ENCODE measurements at regions not wholly inside any gene's neighbourhood (a gene's known extent, or its start where the extent isn't known, plus 50 kb on each side); places are given as distances from the start of the nearest gene placed in this dataset.
A peak's percentile ranks its signal among the peaks of the same experiment; 100 is the strongest.
"Not testable (repeated sequence)": the region's sequence is repeated elsewhere in the genome, so short reads cannot be mapped to it uniquely, and the experiment has no call there.

DNA sequence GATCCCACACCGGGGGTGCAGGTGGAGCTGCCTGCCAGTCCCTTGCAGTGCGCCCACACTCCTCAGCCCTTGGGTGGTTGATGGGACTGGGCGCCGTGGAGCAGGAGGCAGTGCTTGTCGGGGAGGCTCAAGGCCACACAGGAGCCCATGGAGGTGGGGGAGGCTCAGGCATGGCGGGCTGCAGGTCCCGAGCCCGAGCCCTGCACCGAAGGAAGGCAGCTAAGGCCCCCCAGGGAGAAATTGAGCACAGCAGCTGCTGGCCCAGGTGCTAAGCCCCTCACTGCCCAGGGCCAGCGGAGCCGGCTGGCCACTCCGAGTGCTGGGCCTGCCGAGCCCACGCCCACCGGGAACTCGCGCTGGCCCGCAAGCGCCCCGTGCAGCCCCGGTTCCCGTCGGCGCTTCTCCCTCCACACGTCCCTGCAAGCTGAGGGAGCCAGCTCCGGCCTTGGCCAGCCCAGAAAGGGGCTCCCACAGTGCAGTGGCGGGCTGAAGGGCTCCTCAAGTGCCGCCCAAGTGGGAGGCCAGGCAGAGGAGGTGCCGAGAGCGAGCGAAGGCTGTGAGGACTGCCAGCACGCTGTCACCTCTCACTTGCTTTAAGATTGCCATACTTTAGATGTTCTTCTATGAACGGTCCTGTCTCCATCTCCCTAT is 337.1 kb downstream of the FAT4 start:
- H3K36me3 ChIP-seq (ENCODE audit: control insufficient read depth, insufficient read depth, low read length, severe bottlenecking); H3K9me3 ChIP-seq (ENCODE audit: control insufficient read depth, low read length); H3K9ac ChIP-seq (ENCODE audit: low read length); H3K4me1 ChIP-seq (ENCODE audit: control insufficient read depth, insufficient read depth, low read length); H3K27me3 ChIP-seq (replicated peaks; ENCODE audit: control insufficient read depth, insufficient read depth, low read length); H3K4me3 ChIP-seq (ENCODE audit: low read length); DNase-seq (ENCODE audit: low read depth): not testable (repeated sequence)

DNA sequence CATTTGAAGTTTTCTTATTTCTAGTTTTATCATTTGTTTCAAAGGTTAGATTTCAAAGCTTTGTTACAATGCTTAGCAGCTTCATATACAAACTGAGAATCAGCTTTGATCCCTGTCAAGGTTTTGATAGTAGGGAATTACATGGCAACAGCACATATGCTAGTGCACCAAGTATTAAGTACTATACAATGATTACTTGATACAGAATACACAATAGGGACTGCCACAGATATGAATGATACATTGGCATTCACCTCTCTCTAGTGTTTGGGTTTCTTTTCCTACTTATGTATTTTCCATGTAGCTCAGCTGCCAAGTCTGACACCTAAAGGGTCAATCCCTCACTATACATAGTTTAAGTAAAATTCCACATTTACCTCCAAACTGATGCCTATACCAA is 344.0 kb downstream of the FAT4 start:
- H3K9me3 ChIP-seq (ENCODE audit: control insufficient read depth, low read length): no peaks in the 10 kb centered on the region
- DNase-seq (ENCODE audit: low read depth): no peak
- H3K4me1 ChIP-seq (ENCODE audit: control insufficient read depth, insufficient read depth, low read length): no peaks in the 10 kb centered on the region
- H3K9ac ChIP-seq (ENCODE audit: low read length): no peak overlapping the region
- no peak overlapping the region for H3K4me3 ChIP-seq (ENCODE audit: low read length)
- no peaks in the 10 kb centered on the region for H3K27me3 ChIP-seq (replicated peaks; ENCODE audit: control insufficient read depth, insufficient read depth, low read length)
- H3K36me3 ChIP-seq (ENCODE audit: control insufficient read depth, insufficient read depth, low read length, severe bottlenecking): no peaks in the 10 kb centered on the region

DNA sequence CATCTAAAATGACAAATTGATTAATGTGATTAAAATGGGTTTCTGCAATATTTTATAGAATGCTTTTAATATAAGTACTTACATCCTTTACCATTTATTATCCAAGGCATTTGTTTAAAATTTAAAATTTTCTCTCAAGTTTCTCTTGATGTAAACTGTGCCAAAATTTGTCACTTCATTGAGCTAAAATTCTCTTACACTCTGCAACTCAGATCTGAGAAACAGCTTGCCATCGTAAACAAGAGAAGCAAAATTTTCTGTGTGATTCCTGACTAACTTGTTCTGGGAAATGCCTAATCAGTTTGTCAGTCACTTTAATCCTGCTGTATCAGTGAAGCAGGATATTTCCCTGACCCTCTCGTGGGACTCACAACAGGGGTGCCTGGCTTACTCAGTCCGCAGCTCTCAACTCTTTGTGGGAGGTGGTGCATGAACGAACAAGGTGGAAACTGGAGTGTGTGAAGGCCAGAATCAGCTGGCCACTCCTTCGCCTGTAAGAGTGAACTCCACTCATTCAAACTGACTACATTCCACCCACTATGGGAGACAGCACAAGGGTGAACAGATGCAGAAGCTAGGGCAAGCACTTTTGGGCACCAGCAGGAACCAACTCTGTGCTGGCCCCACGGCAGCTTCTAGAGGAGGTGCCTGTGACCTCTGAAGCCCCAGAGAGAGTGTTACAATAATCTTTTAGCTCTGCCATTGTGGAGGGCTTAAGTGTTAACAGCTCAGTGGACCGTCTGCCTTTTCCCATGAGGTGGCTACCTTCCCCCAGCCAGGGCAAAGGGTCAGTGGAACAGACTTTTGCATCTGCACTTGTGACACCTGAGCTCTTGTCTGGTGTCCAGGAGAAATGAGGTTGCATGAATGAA is 349.4 kb downstream of the FAT4 start:
- Histone ChIP-seq H3K4me1 (ENCODE audit: control insufficient read depth, insufficient read depth, low read length) (no peaks in the 10 kb centered on the region), H3K27me3 (replicated peaks; ENCODE audit: control insufficient read depth, insufficient read depth, low read length) (no peaks in the 10 kb centered on the region), H3K9me3 (ENCODE audit: control insufficient read depth, low read length) (no peaks in the 10 kb centered on the region), H3K36me3 (ENCODE audit: control insufficient read depth, insufficient read depth, low read length, severe bottlenecking) (no peaks in the 10 kb centered on the region), H3K4me3 (ENCODE audit: low read length) (no peak overlapping the region), H3K9ac (ENCODE audit: low read length) (no peak overlapping the region)
- no peak for DNase-seq (ENCODE audit: low read depth)

DNA sequence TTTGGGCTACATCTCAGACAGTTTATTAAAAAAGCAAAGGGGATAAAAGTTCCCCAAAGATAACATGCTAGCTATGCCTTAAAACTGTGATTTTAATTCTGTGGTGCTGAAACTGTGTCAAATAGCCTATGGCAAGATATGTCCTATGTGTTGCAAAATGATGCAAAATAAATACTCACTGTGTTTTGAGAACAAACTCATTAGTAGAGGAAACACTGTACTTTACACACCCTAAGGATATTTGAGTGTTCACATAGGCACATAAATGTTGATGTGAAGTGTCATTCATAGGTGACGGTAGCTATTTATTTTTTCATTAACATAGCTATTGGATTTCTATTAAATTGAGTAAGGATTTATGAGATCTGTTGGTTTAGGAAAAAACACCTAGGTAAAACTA is 351.9 kb downstream of the FAT4 start:
- Histone ChIP-seq H3K36me3 (ENCODE audit: control insufficient read depth, insufficient read depth, low read length, severe bottlenecking) (no peaks in the 10 kb centered on the region), H3K27me3 (replicated peaks; ENCODE audit: control insufficient read depth, insufficient read depth, low read length) (no peaks in the 10 kb centered on the region), H3K9ac (ENCODE audit: low read length) (no peak overlapping the region), H3K4me1 (ENCODE audit: control insufficient read depth, insufficient read depth, low read length) (no peaks in the 10 kb centered on the region), H3K9me3 (ENCODE audit: control insufficient read depth, low read length) (no peaks in the 10 kb centered on the region), H3K4me3 (ENCODE audit: low read length) (no peak overlapping the region)
- peak; percentile 15 for DNase-seq (ENCODE audit: low read depth)

DNA sequence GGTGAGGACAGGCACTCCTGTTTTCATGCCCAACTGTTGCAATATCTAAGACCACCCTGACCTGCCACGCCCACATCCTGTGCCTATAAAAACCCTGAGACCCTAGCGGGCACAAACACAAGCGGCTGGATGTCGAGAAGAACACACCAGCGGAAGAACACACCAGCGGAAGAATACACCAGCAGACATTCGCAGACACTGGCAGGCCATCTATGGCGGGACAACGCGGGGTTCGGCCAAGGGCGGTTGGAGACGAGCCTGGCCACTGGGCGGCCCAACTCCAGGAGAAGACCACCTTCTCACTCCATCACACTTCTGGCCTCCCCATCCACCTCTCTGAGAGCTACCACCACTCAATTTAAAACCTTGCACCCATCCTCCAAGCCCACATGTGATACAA is 361.4 kb downstream of the FAT4 start:
- Histone ChIP-seq H3K4me1 (ENCODE audit: control insufficient read depth, insufficient read depth, low read length) (no peaks in the 10 kb centered on the region), H3K9ac (ENCODE audit: low read length) (no peak overlapping the region), H3K4me3 (ENCODE audit: low read length) (no peak overlapping the region), H3K27me3 (replicated peaks; ENCODE audit: control insufficient read depth, insufficient read depth, low read length) (no peaks in the 10 kb centered on the region), H3K36me3 (ENCODE audit: control insufficient read depth, insufficient read depth, low read length, severe bottlenecking) (no peaks in the 10 kb centered on the region), H3K9me3 (ENCODE audit: control insufficient read depth, low read length) (no peaks in the 10 kb centered on the region)
- no peak for DNase-seq (ENCODE audit: low read depth)

DNA sequence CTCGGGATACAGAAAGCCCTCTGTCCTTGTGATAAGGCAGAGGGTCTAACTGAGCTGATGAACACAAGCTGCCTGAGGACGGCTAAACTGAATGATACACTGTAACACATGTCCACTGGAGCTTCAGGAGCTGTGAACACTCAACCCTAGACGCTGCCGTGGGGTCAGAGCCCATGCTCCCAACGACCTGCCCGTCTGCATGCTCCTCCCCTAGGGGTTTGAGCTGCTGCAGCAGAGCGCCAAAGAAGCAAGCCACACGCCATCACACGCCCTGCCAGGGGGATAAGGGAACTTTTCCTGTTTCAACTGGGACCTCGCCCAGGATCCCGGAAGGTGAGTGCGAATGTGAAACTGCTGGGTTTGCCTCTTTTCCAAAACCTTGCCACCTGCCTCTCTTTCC is 361.8 kb downstream of the FAT4 start:
- DNase-seq (ENCODE audit: low read depth): no peak
- H3K4me1 ChIP-seq (ENCODE audit: control insufficient read depth, insufficient read depth, low read length): no peaks in the 10 kb centered on the region

DNA sequence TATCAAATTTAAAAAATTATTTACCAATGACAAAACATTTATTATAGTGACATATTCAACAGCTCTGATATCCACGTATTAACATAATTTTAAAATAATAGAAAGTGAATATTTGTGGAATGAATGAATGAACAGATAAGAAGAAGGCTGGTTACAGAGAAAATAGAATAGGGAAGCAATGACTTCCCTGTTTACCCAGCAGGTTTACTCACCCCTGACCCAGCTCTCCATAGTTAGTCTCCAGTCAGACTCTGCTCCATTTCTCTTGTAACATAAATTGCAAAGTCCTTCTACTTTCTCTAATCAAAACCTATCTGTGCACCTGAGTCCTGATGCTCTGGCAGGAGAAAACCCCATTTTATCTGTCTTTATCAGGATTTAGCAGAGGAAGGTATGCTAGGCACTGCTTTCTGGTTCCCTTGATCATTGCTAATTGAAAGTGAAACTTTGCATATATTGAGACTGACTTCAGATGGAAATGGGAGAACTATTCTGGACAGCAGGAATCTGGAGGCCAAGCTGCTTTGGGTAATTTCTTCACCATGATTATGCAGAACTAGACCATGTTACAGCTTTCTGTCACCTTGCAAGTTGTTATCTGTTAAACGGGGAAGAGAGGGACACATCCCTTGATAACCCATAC is 363.0 kb downstream of the FAT4 start:
- Histone ChIP-seq H3K9ac (ENCODE audit: low read length) (no peak overlapping the region), H3K27me3 (replicated peaks; ENCODE audit: control insufficient read depth, insufficient read depth, low read length) (no peaks in the 10 kb centered on the region), H3K36me3 (ENCODE audit: control insufficient read depth, insufficient read depth, low read length, severe bottlenecking) (no peaks in the 10 kb centered on the region), H3K4me1 (ENCODE audit: control insufficient read depth, insufficient read depth, low read length) (no peaks in the 10 kb centered on the region), H3K4me3 (ENCODE audit: low read length) (no peak overlapping the region), H3K9me3 (ENCODE audit: control insufficient read depth, low read length) (no peaks in the 10 kb centered on the region)
- peak; percentile 33 for DNase-seq (ENCODE audit: low read depth)

More for the DNA sequence above, 361.8 kb downstream of the FAT4 start:
- no peak overlapping the region for H3K9ac ChIP-seq (ENCODE audit: low read length)
- no peaks in the 10 kb centered on the region for H3K27me3 ChIP-seq (replicated peaks; ENCODE audit: control insufficient read depth, insufficient read depth, low read length)
- H3K36me3 ChIP-seq (ENCODE audit: control insufficient read depth, insufficient read depth, low read length, severe bottlenecking): no peaks in the 10 kb centered on the region
- no peak overlapping the region for H3K4me3 ChIP-seq (ENCODE audit: low read length)
- no peaks in the 10 kb centered on the region for H3K9me3 ChIP-seq (ENCODE audit: control insufficient read depth, low read length)

DNA sequence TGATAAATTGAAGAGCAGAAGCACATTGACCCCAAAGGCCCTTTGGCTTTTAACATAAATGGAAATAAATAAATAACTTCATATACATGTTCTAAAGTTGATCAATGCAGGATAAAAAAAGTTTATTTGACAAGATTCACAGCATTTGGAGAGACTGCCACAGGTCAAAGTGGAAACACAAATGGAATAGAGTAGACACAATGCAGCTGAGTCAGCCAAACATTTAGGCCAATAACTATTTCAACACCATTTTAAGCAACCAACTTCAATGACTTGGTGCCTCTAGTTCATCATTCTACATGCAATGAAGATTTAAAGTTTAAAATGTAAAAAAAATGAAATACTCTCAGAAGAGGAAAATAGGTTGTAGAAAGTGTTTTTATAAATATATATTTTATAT is 365.2 kb downstream of the FAT4 start:
- no peaks in the 10 kb centered on the region for H3K9me3 ChIP-seq (ENCODE audit: control insufficient read depth, low read length)
- no peak overlapping the region for H3K4me3 ChIP-seq (ENCODE audit: low read length)
- H3K9ac ChIP-seq (ENCODE audit: low read length): no peak overlapping the region
- DNase-seq (ENCODE audit: low read depth): no peak
- H3K4me1 ChIP-seq (ENCODE audit: control insufficient read depth, insufficient read depth, low read length): no peaks in the 10 kb centered on the region
- H3K27me3 ChIP-seq (replicated peaks; ENCODE audit: control insufficient read depth, insufficient read depth, low read length): no peaks in the 10 kb centered on the region
- no peaks in the 10 kb centered on the region for H3K36me3 ChIP-seq (ENCODE audit: control insufficient read depth, insufficient read depth, low read length, severe bottlenecking)

DNA sequence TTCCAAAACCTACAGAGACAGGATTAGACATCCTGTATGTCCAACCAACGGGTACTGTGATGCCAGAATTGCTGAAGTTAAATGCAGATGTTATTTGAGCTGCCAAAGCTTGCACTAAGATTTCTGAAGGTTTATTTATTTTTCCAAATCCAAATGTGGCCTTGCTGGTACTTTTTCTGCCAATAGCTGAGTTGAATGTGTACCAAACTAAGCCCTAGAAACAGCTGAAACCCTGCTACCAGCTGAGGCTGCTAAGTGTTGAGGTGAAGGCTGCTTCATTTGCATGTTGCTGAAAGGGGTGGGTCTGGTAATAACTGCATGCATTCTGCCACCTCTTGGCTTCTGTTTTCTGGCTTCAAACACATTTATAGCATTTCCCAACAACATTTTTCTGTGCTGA is 366.5 kb downstream of the FAT4 start:
- H3K4me1 ChIP-seq (ENCODE audit: control insufficient read depth, insufficient read depth, low read length): no peaks in the 10 kb centered on the region
- no peak overlapping the region for H3K9ac ChIP-seq (ENCODE audit: low read length)
- no peaks in the 10 kb centered on the region for H3K27me3 ChIP-seq (replicated peaks; ENCODE audit: control insufficient read depth, insufficient read depth, low read length)
- no peaks in the 10 kb centered on the region for H3K9me3 ChIP-seq (ENCODE audit: control insufficient read depth, low read length)
- no peak overlapping the region for H3K4me3 ChIP-seq (ENCODE audit: low read length)
- H3K36me3 ChIP-seq (ENCODE audit: control insufficient read depth, insufficient read depth, low read length, severe bottlenecking): no peaks in the 10 kb centered on the region
- peak; percentile 42 for DNase-seq (ENCODE audit: low read depth)

DNA sequence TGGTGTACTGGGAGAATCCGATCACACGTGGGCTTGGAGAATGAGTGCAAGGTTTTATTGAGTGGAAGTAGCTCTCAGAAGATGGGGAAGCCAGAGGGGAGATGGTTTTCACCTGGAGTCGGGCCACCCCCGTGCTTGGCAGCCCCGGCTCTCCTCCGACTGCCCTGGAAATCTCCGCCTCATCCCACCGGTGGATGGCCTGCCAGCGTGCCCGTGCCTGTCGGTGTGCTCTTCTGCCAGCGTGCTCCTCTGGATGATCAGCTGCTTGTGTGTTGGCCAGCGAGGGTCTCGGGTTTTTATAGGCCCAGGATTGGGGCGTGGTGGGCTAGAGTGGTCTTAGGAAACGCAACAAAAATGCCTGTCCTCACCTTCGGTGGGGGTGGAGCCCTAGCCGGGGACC is 368.0 kb downstream of the FAT4 start:
- H3K4me3 ChIP-seq (ENCODE audit: low read length): no peak overlapping the region
- H3K9ac ChIP-seq (ENCODE audit: low read length): no peak overlapping the region
- no peaks in the 10 kb centered on the region for H3K27me3 ChIP-seq (replicated peaks; ENCODE audit: control insufficient read depth, insufficient read depth, low read length)
- no peaks in the 10 kb centered on the region for H3K36me3 ChIP-seq (ENCODE audit: control insufficient read depth, insufficient read depth, low read length, severe bottlenecking)
- no peak for DNase-seq (ENCODE audit: low read depth)
- no peaks in the 10 kb centered on the region for H3K9me3 ChIP-seq (ENCODE audit: control insufficient read depth, low read length)
- H3K4me1 ChIP-seq (ENCODE audit: control insufficient read depth, insufficient read depth, low read length): no peaks in the 10 kb centered on the region

DNA sequence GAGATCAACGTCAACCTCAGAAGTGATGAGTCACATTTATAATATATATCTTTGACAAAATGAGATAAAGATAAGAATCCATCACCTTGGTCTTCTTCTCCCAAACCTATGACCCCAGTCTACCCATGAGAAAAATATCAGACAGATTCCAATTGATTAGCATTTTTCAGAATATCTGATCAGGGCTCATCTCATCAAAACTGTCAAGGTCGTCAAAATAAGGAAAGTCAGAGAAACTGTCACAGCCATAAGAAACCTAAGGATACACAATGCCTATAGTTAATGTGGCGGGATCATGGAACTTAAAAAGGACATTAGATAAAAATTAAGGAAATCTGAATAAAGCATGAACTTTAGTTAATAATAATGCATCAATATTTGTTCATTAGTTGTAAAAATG is 374.1 kb downstream of the FAT4 start:
- no peak for DNase-seq (ENCODE audit: low read depth)
- no peak overlapping the region for H3K4me3 ChIP-seq (ENCODE audit: low read length)
- no peak overlapping the region for H3K9ac ChIP-seq (ENCODE audit: low read length)
- no peaks in the 10 kb centered on the region for H3K9me3 ChIP-seq (ENCODE audit: control insufficient read depth, low read length)
- no peaks in the 10 kb centered on the region for H3K27me3 ChIP-seq (replicated peaks; ENCODE audit: control insufficient read depth, insufficient read depth, low read length)
- H3K36me3 ChIP-seq (ENCODE audit: control insufficient read depth, insufficient read depth, low read length, severe bottlenecking): no peaks in the 10 kb centered on the region
- peaks cover 4% of the 10 kb centered on the region for H3K4me1 ChIP-seq (ENCODE audit: control insufficient read depth, insufficient read depth, low read length)

All from adipocyte (in vitro differentiated cells).